Esophagus squamous epithelium (tissue), 4 donors: ENCODE measurements at regions not wholly inside any gene's neighbourhood (a gene's known extent, or its start where the extent isn't known, plus 50 kb on each side); places are given as distances from the start of the nearest gene placed in this dataset.

Source experiments
- CTCF ChIP-seq, 6 experiments: fragments of 450-650 bp in 4 of 6; fragments of 200-600 bp in 2 of 6; sonication (generic) in 2 of 6; IDR thresholded peaks; one replicate each; pipeline ENCODE4 v1.5.1; 2016 to 2019; ENCODE audit warnings: antibody characterized with exemption in 6 of 6, mild to moderate bottlenecking in 4 of 6, moderate library complexity in 4 of 6
- POLR2A ChIP-seq, 4 donors: fragments of 450-650 bp; IDR thresholded peaks; one replicate each; pipeline ENCODE4 v1.6.1; 2017; ENCODE audit warnings: antibody characterized with exemption in 4 of 4, mild to moderate bottlenecking in 4 of 4, moderate library complexity in 3 of 4

GRCh38 chr7:46220066-46220630 lies 299.1 kb upstream of the IGFBP3 start:
- no peak for TF ChIP-seq CTCF (IDR thresholded peaks at IDR 0.05)
- TF ChIP-seq POLR2A (IDR thresholded peaks at IDR 0.05), result no peak
